GM18511 (cell line): ENCODE measurements at regions not wholly inside any gene's neighbourhood (a gene's known extent, or its start where the extent isn't known, plus 50 kb on each side); places are given as distances from the start of the nearest gene placed in this dataset.

Experiments used
- ATAC-seq: cut with Tn5 transposase; IDR thresholded peaks from one replicate; pipeline ENCODE4 v1.9.1; 2021; ENCODE audit warnings: mild to moderate bottlenecking, moderate library complexity; ENCODE audit not compliant: unreplicated experiment

GRCh38 chr19:28793391-28794168, 419.4 kb downstream of the UQCRFS1 start:
- ATAC-seq: no peak

DNA sequence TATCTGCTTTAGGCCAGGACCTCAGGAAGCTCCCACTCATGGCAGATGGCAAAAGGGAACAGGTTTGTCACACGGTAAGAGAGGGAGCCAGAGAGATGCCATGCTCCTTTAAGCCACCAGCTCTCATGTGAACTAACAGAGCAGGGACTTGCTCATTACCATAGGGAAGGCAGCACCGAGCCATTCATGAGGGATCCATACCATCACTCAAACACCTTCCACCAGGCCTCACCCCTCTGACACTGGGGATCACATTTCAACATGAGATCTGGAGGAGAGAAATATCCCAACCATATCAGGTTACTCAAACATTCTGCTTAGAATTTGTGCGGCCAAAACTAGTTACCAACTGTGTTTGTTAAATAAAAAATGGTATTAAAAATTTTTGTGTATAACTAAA, 427.0 kb downstream of the UQCRFS1 start:
- ATAC-seq: no peak

GRCh38 chr19:28764066-28764465, 448.9 kb downstream of the UQCRFS1 start:
- ATAC-seq: no peak

GRCh38 chr19:28746478-28746877, 466.5 kb downstream of the UQCRFS1 start:
- no peak for ATAC-seq

GRCh38 chr19:28744943-28745342, 468.0 kb downstream of the UQCRFS1 start:
- ATAC-seq: no peak

DNA sequence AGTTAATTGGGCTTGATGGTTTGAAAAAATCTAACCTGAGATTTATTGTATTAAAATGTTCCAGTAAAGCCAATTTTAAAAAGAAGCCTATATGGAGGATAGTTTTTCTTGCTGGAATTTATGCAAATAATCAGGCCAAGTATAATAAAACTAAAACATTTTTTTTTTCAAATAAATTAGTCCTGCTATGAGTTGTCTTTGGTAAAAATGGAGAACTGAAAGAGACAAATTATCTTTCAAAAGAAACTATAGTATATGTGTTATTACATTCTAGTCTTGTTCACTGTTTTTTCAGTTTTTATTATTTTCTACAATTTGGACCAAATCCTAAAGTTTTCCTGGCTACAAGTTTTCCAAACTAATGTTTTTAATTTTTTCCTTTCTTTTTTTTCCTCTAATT, 468.9 kb downstream of the UQCRFS1 start:
- no peak for ATAC-seq

GRCh38 chr19:28737021-28737895, 475.7 kb downstream of the UQCRFS1 start:
- ATAC-seq: no peak

DNA sequence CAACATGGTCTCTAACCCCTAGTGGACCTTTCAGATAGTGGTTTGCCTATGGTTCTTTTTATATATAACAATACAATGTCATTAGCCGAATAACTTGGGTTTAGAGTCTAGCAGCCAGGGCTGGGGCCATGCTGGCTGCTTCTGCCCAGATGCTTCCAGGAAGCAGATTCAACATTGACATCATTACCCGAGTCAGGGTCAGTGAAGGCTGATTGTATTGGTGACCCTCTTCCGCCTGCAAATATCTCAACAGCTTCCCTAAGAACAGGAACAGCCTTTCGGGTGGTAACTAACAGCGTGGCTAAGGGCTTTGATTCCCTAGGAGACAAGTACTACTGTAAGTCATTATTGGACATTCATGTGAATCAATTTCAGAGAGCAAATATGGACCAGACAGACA, 476.4 kb downstream of the UQCRFS1 start:
- no peak for ATAC-seq

GRCh38 chr19:28731577-28731976, 481.4 kb downstream of the UQCRFS1 start:
- no peak for ATAC-seq

GRCh38 chr19:28730791-28731512, 482.0 kb downstream of the UQCRFS1 start:
- no peak for ATAC-seq

DNA sequence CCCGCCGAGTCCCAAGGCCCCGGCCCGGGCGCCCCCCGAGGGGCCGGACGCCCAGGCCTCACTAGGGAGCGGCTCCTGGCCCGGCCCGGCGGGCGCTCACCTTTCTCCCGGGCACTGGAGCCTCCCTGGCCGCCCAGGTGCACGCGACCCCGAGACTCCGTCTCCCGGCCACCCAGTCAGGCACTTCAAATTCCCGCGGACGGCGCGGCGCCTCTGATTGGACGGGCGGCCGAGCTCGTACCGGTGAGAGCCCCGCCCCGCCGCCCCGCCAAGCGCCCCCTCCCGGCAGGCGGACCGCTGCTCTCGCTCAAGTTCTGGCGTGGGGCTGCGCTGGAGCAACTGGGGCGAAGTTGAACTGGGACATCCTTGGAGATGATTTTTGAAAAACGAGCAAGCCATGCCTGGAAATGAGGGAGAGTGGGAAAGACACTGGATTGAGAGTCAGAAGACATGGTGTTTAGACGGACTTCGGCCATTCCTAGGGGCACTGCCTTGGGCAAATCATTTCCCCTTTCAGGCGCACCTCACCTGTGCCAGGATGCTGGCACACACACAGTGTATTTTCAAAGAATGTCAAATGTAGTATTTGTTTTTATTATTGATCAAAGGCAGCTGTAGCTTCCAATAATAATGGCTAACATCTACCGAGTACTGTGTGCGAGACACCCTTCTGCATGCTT, 485.3 kb downstream of the UQCRFS1 start:
- ATAC-seq: no peak

DNA sequence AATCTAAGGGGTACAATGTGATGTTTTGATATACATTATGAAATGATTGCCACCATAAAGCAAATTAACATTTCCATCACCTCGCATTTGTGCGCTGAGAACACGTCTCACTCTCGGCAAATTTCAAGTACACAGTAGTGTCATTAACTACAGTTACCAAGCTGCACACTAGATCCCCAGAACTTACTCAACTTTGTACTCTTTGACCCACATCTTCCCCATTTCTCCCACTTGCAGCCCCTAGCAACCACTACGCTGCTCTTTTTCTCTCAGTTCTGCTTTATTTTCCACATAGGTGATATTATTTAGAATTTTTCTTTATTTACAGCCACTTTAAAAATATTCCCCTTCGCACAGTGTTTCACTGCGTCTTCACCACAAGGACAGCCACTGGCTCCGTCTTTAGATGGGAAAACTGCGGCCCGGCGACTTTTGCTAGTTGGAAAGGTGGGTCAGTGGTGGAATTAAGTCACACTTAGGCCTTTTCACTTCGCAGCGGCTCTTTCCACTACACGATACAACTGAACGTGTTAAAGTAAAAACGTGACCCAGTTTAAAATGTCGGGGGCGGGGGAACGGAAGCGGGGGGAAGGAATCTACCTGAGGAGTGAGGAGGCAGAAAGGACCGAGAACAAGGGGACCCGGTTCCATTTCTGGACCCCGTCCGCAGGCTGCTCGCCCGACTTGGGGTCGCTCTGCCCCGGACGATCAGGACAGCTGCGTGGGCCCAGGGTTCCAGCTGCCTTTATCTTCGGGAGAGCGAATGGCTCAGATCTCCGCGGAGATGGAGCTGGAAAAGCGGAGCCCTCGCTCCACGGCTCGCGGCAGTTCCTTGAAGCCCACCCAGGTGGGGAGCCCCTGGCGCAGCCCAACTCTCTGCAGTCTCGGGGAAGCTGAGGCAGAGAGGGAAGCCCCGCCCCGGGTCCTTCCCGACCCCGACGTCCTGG, 486.1 kb downstream of the UQCRFS1 start:
- no peak for ATAC-seq

DNA sequence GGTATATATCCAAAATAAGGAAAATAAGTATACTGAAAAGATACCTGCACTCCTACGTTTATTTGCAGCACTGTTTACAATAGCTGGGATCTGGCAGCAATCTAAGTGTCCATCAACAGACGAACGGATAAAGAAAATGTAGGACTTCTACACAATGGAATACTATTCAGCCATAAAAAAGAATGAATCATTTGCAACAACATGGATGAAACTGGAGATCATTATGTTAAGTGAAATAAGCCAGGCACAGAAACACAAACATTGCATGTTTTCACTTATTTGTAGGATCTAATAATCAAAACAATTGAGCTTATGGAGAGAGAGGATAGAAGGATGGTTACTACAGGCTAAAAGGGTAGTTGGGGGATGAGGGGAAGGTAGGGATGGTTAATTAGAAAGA, 494.0 kb downstream of the UQCRFS1 start:
- ATAC-seq: no peak

DNA sequence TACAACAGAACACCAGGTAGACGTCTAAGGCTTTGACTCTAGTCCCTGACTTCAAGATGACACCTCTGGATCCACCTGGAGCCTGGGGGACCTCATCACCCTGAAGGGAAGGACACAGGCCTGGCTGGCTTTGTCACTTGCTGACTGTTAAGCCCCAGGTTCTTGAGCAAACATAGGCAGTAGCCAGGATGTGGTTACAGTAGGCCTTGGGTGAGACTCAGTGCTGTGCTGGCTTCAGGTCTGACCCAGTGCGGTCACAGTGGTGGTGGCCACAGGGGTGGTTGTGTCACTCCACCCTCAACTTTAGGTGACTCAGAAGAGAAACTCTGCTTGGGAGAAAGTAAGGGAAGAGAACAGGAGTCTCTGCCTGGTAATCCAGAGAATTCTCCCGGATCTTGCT, 497.8 kb downstream of the UQCRFS1 start:
- no peak for ATAC-seq

- ATAC-seq: no peak
These were observed 501.5 kb downstream of the UQCRFS1 start for GRCh38 chr19:28711411-28711810.

- no peak for ATAC-seq
These were observed 502.7 kb downstream of the UQCRFS1 start for GRCh38 chr19:28710278-28710677.

GRCh38 chr19:28706693-28707092, 506.3 kb downstream of the UQCRFS1 start:
- no peak for ATAC-seq

GRCh38 chr19:28705008-28705407, 507.9 kb downstream of the UQCRFS1 start:
- ATAC-seq: no peak

- ATAC-seq: no peak
These were observed 509.5 kb downstream of the UQCRFS1 start for GRCh38 chr19:28703400-28703956.
